GM12864 (cell line): ENCODE measurements at regions not wholly inside any gene's neighbourhood (a gene's known extent, or its start where the extent isn't known, plus 50 kb on each side); places are given as distances from the start of the nearest gene placed in this dataset.

ENCODE experiments used
- DNase-seq: peaks from one replicate; pipeline ENCODE4 v3.0.0-alpha.2; 2011; ENCODE audit warnings: low read depth
- H3K4me3 ChIP-seq: 2 replicates; pipeline ENCODE4 v1.5.1; 2011; ENCODE audit warnings: mild to moderate bottlenecking, low read depth, low read length, control low read depth
- TF ChIP-seq, protein P1 (sequence below): IDR thresholded peaks from 2 replicates; pipeline ENCODE4 v1.5.1; 2011; ENCODE audit warnings: low read depth, mild to moderate bottlenecking, moderate library complexity, low read length, control low read depth, inconsistent platforms; ENCODE audit errors: missing control alignments

DNA sequence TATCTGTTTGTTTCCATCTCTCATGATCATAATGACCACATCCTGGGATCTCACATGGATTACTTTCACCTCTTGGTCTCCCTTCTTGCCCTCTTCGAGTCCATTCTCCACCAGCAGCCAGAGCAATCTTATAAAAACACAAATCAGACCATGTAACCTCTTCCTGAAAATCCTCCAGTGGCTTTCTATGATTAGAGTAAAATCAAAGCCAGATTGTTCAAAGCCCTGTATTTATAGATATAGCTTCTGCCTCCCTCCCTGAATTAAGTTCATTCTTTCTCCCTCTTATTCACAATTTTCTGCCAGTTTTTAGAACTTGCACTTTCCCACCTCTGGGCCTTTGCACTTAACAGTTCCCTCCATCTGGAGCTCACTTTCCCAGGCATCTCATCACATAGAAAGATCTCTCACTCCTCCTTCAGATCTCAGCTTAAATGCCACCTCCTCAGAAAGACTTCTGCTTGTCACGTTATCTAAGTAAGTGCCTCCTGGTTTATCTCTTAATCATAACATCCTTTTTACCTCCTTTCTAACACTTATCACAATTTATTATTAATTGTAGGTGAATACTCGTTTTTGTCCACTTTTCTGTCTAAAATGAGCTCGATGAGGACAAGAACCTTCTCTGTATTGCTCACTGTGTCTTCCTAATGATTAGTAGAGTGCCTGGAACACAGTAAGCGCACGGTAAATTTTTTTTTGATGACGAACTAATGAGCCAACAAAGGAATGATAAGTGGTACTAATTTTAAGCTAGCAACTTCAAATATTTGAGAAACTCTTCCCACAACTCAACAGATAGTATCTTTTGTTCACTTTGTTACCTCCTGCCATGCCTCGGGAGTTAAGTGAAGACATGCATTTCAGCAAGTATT is 80.5 kb downstream of the CYB561 start:
- TF ChIP-seq, protein P1, sequence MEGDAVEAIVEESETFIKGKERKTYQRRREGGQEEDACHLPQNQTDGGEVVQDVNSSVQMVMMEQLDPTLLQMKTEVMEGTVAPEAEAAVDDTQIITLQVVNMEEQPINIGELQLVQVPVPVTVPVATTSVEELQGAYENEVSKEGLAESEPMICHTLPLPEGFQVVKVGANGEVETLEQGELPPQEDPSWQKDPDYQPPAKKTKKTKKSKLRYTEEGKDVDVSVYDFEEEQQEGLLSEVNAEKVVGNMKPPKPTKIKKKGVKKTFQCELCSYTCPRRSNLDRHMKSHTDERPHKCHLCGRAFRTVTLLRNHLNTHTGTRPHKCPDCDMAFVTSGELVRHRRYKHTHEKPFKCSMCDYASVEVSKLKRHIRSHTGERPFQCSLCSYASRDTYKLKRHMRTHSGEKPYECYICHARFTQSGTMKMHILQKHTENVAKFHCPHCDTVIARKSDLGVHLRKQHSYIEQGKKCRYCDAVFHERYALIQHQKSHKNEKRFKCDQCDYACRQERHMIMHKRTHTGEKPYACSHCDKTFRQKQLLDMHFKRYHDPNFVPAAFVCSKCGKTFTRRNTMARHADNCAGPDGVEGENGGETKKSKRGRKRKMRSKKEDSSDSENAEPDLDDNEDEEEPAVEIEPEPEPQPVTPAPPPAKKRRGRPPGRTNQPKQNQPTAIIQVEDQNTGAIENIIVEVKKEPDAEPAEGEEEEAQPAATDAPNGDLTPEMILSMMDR = no peak
- DNase-seq = no peak

DNA sequence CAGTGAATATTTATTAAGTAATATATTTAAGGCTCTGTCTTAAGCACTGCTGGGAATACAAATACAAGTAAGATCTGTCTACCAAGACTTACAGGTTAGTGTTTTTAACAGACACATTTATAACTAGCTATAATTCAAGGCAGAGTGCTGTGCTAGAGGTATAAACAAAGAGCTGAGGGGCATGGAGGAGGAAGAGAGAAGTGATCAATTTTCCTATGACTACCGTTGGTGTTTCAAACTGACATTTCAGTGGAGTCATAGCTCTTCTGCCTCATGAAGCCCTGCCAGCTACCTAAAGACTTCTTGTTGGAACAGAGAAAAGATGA is 79.9 kb downstream of the CYB561 start:
- DNase-seq = no peak
- no peak overlapping the region for H3K4me3 ChIP-seq
- TF ChIP-seq, protein P1 = no peak

More for the DNA sequence above, 80.5 kb downstream of the CYB561 start:
- H3K4me3 ChIP-seq = no peak overlapping the region

DNA sequence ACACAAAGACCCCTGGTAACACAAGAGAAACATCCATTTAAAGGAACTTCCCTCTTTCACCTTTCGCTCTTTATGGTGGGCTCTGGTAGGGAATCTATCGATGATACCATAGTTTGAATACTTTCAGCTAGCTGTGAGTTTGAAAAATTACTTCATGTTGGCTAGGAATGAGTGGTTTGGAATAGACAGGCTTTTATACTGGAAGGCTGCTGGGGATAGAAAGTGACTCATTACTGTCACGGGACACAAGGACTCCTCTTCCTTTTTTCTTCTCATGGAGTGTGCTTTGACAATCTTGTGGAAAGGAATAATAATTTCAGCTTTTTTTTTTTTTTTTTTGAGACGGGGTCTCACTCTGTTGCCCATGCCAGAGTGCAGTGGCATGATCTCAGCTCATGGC is 76.9 kb downstream of the CYB561 start:
- TF ChIP-seq, protein P1 = no peak
- DNase-seq = no peak
- no peak overlapping the region for H3K4me3 ChIP-seq

DNA sequence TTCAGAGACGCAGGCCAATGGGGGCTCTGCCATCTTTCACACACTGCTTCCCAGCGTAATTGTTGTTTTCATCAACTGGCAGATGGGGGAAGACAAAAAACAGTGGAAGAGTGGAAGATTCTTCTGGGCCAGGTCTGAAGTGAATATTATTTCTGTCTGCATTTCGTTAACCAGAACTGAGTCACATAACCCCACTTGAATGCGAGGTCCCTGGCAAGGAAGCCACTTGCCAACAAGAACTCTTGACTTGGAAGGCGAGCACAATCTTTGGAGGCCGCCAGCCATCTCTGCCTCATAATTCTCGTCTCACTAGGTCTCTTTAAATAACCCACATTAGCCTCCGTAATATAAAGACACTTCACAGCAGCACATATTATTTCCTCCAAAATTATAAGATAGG is 75.4 kb downstream of the CYB561 start:
- DNase-seq = no peak
- TF ChIP-seq, protein P1 = no peak
- H3K4me3 ChIP-seq = no peak overlapping the region

DNA sequence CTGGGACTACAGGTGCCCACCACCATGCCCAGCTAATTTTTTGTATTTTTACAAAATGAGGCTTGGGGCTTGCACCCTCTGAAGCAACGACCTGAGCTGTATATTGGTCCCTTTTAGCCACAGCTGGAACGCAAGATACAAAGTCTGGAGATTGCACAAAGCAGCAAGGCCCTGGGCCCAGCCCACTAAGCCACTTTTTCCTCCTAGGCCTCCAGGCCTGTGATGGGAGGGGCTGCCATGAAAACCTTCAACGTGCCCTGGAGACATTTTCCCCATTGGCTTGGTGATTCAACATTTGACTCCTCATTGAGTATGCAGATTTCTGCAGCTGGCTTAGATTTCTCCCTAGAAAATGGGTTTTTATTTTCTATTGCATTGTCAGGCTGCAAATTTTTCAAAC is 69.2 kb downstream of the CYB561 start:
- TF ChIP-seq, protein P1 = no peak
- no peak overlapping the region for H3K4me3 ChIP-seq
- DNase-seq = no peak

DNA sequence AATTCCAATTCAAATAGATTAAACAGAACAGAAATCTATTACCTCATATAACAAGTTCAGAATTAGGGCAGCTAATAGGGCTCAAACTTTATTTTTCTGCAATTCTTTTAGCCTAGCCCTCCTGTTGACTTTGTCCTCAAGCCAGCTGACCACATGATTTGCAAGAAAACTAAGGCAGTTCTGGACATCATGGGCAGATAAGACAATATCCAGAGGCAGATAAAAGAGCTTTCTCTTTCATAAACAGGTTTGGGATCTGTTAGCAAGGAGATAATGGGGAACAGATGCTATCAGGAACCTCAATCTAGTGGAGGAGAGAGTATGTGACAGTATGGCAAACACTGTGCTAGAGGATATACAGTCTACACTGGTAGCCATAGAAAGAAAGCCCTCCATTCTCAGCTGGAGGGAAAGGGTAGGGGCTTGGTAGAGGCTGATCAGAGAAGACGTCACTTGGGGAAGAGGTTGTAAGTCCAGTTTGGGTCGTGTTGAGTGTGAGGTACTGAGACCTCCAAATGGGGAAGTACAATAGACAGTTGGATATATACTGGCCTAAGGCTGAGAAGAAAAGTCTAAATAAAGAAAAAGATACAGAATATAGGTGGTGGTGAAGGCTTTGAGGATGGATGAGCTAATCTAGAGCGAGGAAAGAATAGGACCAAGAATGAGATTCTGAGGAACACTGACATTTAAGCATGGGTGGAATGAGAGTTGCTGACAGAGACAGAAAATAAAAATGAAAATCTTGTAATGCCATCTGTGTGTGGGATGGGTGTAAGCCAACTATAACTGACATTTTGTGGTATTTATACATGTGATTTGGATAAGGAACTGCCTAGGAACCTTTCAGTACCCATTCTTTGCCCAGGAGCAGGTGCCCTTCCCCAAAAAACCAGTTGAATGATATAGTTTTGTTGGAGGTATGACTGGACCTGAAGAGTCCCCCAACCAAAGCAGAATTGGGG is 67.4 kb downstream of the CYB561 start:
- no peak for DNase-seq
- TF ChIP-seq, protein P1 = no peak
- no peak overlapping the region for H3K4me3 ChIP-seq
